Smooth muscle cell (in vitro differentiated cells): ENCODE measurements at regions not wholly inside any gene's neighbourhood (a gene's known extent, or its start where the extent isn't known, plus 50 kb on each side); places are given as distances from the start of the nearest gene placed in this dataset.

Source experiments
- DNase-seq: peaks from one replicate; lab custom pipeline; 2025; ENCODE audit not compliant: unreplicated experiment; lab: John Stamatoyannopoulos, UW
- H2AFZ ChIP-seq: fragments of 200-600 bp; sonication (generic); 2 replicates; pipeline ENCODE4 v1.6.0; 2016; ENCODE audit warnings: antibody characterized with exemption, low read depth, mild to moderate bottlenecking
- H3F3A ChIP-seq: fragments of 200-600 bp; sonication (generic); 2 replicates; pipeline ENCODE4 v1.6.0; 2017; ENCODE audit warnings: antibody characterized with exemption, low read depth
- H3K27ac ChIP-seq: fragments of 200-600 bp; sonication (generic); 2 replicates; pipeline ENCODE4 v1.5.1; 2016; ENCODE audit warnings: low read depth, mild to moderate bottlenecking
- H3K27me3 ChIP-seq: fragments of 200-600 bp; sonication (generic); 2 replicates; pipeline ENCODE4 v1.6.1; 2016; ENCODE audit warnings: low read depth, mild to moderate bottlenecking
- H3K36me3 ChIP-seq: fragments of 200-600 bp; sonication (generic); 2 replicates; pipeline ENCODE4 v1.5.1; 2016; ENCODE audit warnings: low read depth
- H3K4me1 ChIP-seq: fragments of 200-600 bp; sonication (generic); 2 replicates; pipeline ENCODE4 v1.5.1; 2016; ENCODE audit warnings: low read depth
- H3K4me2 ChIP-seq: fragments of 200-600 bp; sonication (generic); 2 replicates; pipeline ENCODE4 v1.6.0; 2016; ENCODE audit warnings: mild to moderate bottlenecking
- H3K4me3 ChIP-seq: fragments of 200-600 bp; sonication (generic); 2 replicates; pipeline ENCODE4 v1.5.1; 2016; ENCODE audit warnings: mild to moderate bottlenecking
- H3K79me2 ChIP-seq: fragments of 200-600 bp; sonication (generic); 2 replicates; pipeline ENCODE4 v1.6.0; 2016; ENCODE audit warnings: low read depth, mild to moderate bottlenecking
- H3K9ac ChIP-seq: fragments of 200-600 bp; sonication (generic); 2 replicates; pipeline ENCODE4 v1.6.0; 2016; ENCODE audit warnings: low read depth
- H3K9me3 ChIP-seq: fragments of 200-600 bp; sonication (generic); replicated peaks from 2 replicates; pipeline ENCODE4 v1.5.1; 2016; ENCODE audit warnings: low read depth
- H4K20me1 ChIP-seq: fragments of 200-600 bp; sonication (generic); 2 replicates; pipeline ENCODE4 v1.6.0; 2016; ENCODE audit warnings: low read depth
- WGBS: methylation state at CpG from one replicate; pipeline ENCODE4 v1.1.7; 2016; ENCODE audit warnings: low lambda C conversion rate; 5-methylcytosine and 5-hydroxymethylcytosine counted together
- TF ChIP-seq, protein P1 (sequence below): fragments of 200-600 bp; sonication (generic); IDR thresholded peaks from 2 replicates; pipeline ENCODE4 v1.5.1; 2017; ENCODE audit warnings: borderline replicate concordance, mild to moderate bottlenecking, antibody characterized with exemption; ENCODE audit not compliant: insufficient read depth, poor library complexity, severe bottlenecking

DNA sequence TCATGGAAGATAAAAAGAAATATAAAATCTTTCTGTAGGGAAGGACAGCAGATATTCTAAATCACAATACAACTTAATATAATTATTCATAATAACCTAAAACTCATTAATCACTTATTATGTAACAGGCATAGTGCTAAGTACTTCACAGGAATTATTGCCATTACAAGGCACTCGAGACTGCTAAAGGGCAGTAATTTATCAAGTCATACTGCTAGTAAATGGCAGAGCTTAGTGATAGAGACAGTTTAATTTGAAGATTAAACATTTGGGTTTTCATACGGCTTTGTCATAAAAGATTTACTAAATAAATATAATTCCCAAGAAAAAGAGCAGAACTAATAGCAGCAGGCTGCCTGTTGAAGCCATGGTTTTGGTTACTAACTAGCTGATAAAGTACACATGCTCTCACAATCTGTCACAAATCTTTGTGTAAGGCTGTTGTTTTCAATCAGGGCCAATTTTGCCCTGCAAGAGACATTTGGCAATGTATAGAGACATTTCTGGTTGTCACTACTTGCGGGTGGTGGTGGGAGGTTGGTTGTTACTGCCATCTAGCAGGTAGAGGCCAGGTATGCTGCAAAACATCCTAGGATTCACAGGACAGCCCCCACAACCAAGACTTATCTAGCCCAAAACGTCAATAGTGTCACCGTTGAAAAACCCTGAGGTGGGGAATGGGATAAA is 233.3 kb upstream of the CACNA2D1 start:
- H3K4me1 ChIP-seq, result no peaks in the 10 kb centered on the region
- TF ChIP-seq, protein P1, sequence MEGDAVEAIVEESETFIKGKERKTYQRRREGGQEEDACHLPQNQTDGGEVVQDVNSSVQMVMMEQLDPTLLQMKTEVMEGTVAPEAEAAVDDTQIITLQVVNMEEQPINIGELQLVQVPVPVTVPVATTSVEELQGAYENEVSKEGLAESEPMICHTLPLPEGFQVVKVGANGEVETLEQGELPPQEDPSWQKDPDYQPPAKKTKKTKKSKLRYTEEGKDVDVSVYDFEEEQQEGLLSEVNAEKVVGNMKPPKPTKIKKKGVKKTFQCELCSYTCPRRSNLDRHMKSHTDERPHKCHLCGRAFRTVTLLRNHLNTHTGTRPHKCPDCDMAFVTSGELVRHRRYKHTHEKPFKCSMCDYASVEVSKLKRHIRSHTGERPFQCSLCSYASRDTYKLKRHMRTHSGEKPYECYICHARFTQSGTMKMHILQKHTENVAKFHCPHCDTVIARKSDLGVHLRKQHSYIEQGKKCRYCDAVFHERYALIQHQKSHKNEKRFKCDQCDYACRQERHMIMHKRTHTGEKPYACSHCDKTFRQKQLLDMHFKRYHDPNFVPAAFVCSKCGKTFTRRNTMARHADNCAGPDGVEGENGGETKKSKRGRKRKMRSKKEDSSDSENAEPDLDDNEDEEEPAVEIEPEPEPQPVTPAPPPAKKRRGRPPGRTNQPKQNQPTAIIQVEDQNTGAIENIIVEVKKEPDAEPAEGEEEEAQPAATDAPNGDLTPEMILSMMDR, result no peak
- no peak overlapping the region for H3K27ac ChIP-seq
- DNase-seq, result no peak
- no peaks in the 10 kb centered on the region for H3K9me3 ChIP-seq
- no peaks in the 10 kb centered on the region for H3K27me3 ChIP-seq
- H3K4me3 ChIP-seq, result no peak overlapping the region
- H3K4me2 ChIP-seq, result no peak overlapping the region
- H3K36me3 ChIP-seq, result no peaks in the 10 kb centered on the region
- no peak overlapping the region for H2AFZ ChIP-seq
- no peaks in the 10 kb centered on the region for H4K20me1 ChIP-seq
- H3K79me2 ChIP-seq, result no peaks in the 10 kb centered on the region
- WGBS, result 57% methylated on average over 5 of the region's 5 CpGs
- no peaks in the 10 kb centered on the region for H3F3A ChIP-seq
- no peak overlapping the region for H3K9ac ChIP-seq

DNA sequence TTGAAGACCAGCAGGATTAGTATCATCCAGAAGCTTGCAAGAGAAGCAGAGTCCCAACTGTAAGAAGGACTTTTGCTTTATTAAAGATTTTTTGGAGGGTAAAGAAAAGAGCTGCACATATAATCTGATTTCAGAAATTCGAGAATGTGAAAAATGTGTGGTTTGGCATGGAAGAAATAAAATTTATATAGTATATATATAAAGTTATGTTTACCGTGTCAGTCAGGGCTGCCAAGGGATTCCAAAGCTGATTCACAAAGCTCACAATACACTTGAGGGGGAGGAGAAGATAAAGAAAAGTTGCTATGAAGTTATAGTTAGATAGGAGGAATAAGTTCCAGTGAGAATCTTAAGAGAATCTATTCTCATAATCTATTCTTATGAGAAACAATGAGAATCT is 231.8 kb upstream of the CACNA2D1 start:
- no peaks in the 10 kb centered on the region for H3K4me1 ChIP-seq
- H3F3A ChIP-seq, result no peaks in the 10 kb centered on the region
- no peak overlapping the region for H3K9ac ChIP-seq
- no peaks in the 10 kb centered on the region for H4K20me1 ChIP-seq
- TF ChIP-seq, protein P1, result no peak
- H3K79me2 ChIP-seq, result no peaks in the 10 kb centered on the region
- H2AFZ ChIP-seq, result no peak overlapping the region
- no peak overlapping the region for H3K27ac ChIP-seq
- no peaks in the 10 kb centered on the region for H3K9me3 ChIP-seq
- WGBS, result 85% methylated on average over 2 of the region's 2 CpGs
- no peaks in the 10 kb centered on the region for H3K27me3 ChIP-seq
- DNase-seq, result no peak
- H3K4me3 ChIP-seq, result no peak overlapping the region
- H3K4me2 ChIP-seq, result no peak overlapping the region
- no peaks in the 10 kb centered on the region for H3K36me3 ChIP-seq

DNA sequence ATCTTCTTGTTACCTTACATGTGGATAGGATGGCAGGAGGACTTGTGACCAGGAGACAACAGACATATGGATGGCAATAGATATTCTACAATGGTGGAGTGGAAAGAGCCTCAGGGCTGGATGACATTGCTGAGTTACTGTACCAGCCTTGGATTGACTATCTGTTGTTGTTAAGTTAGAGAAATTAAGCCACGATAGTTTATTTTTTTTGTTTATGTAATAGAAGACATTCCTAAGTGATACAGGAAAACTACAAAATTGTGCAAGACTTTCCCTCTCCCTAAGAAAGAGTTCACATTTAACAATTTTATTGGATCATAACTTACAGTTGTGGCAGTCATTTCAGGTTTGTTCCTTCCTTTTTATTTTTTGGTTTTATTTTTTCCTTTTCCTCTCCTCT is 230.7 kb upstream of the CACNA2D1 start:
- no peaks in the 10 kb centered on the region for H3K9me3 ChIP-seq
- H2AFZ ChIP-seq, result no peak overlapping the region
- 47% methylated on average over 1 of the region's 1 CpG for WGBS
- H3K36me3 ChIP-seq, result no peaks in the 10 kb centered on the region
- H3K27me3 ChIP-seq, result no peaks in the 10 kb centered on the region
- H3K4me3 ChIP-seq, result no peak overlapping the region
- H3K9ac ChIP-seq, result no peak overlapping the region
- no peaks in the 10 kb centered on the region for H3K79me2 ChIP-seq
- H3K4me1 ChIP-seq, result no peaks in the 10 kb centered on the region
- DNase-seq, result no peak
- TF ChIP-seq, protein P1, result no peak
- H4K20me1 ChIP-seq, result no peaks in the 10 kb centered on the region
- no peak overlapping the region for H3K27ac ChIP-seq
- H3F3A ChIP-seq, result no peaks in the 10 kb centered on the region
- H3K4me2 ChIP-seq, result no peak overlapping the region

DNA sequence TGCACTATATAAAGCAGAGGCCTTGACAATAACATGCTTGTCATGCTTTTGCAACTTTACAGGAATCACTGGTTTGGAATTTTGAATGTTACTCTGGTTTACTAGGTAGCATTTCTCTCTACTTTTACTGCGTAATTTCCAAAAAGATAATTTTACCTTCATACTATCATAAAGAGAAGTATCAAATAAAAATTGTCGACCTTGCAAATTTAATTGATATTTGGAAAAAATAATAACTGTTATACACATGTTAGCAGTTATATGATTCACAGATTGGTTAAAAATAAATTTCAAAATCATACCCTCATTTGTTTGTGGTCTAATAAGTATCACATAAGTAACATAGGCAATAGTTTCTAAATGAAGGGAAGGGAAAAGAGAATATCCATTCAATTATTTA is 228.5 kb upstream of the CACNA2D1 start:
- no peaks in the 10 kb centered on the region for H3K79me2 ChIP-seq
- H3K4me3 ChIP-seq, result no peak overlapping the region
- no peaks in the 10 kb centered on the region for H3K36me3 ChIP-seq
- H4K20me1 ChIP-seq, result no peaks in the 10 kb centered on the region
- H3K4me1 ChIP-seq, result no peaks in the 10 kb centered on the region
- H3F3A ChIP-seq, result no peaks in the 10 kb centered on the region
- DNase-seq, result no peak
- no peaks in the 10 kb centered on the region for H3K27me3 ChIP-seq
- WGBS, result 92% methylated on average over 2 of the region's 2 CpGs
- TF ChIP-seq, protein P1, result no peak
- H3K9ac ChIP-seq, result no peak overlapping the region
- H3K4me2 ChIP-seq, result no peak overlapping the region
- H3K27ac ChIP-seq, result no peak overlapping the region
- no peak overlapping the region for H2AFZ ChIP-seq
- H3K9me3 ChIP-seq, result no peaks in the 10 kb centered on the region
